Esophagus muscularis mucosa (tissue), 4 donors: ENCODE measurements at regions not wholly inside any gene's neighbourhood (a gene's known extent, or its start where the extent isn't known, plus 50 kb on each side); places are given as distances from the start of the nearest gene placed in this dataset.

ENCODE experiments used
- DNase-seq: peaks from one replicate; pipeline ENCODE4 v3.0.0-alpha.2; 2017; ENCODE audit errors: extremely low spot score
- H3K27ac ChIP-seq, 4 donors: fragments of 200-600 bp; sonication (generic); replicated peaks in 1 of 4; 1 replicate in 3 of 4; 2 replicates in 1 of 4; pipeline ENCODE4 v1.5.1; 2016 to 2019; ENCODE audit warnings: mild to moderate bottlenecking in 1 of 4
- H3K27me3 ChIP-seq, 4 donors: fragments of 200-600 bp; sonication (generic); one replicate each; pipeline versions ENCODE4 v1.5.1 to v1.6.0; 2016 to 2019
- H3K36me3 ChIP-seq, 4 donors: fragments of 200-600 bp; sonication (generic); one replicate each; pipeline ENCODE4 v1.5.1; 2016 to 2019
- H3K4me1 ChIP-seq, 4 donors: fragments of 200-600 bp; sonication (generic); one replicate each; pipeline ENCODE4 v1.5.1; 2016 to 2019
- H3K4me3 ChIP-seq, 4 donors: fragments of 200-600 bp; sonication (generic); 1 replicate in 2 of 4; 2 replicates in 2 of 4; pipeline ENCODE4 v1.5.1; 2016 to 2019; ENCODE audit warnings: mild to moderate bottlenecking in 4 of 4, moderate library complexity in 1 of 4
- H3K9me3 ChIP-seq, 4 donors: fragments of 200-600 bp; sonication (generic); 1 replicate in 3 of 4; 2 replicates in 1 of 4; pipeline ENCODE4 v1.5.1; 2016 to 2019
- CTCF ChIP-seq, 3 experiments: fragments of 200-600 bp in 2 of 3; fragments of 450-650 bp in 1 of 3; sonication (generic) in 2 of 3; IDR thresholded peaks; one replicate each; pipeline ENCODE4 v1.5.1; 2017 to 2019; ENCODE audit warnings: antibody characterized with exemption in 3 of 3, mild to moderate bottlenecking in 2 of 3, moderate library complexity in 1 of 3
- EP300 ChIP-seq: sonication (generic); formaldehyde crosslinking; IDR thresholded peaks from one replicate; pipeline ENCODE4 v1.6.1; 2017; ENCODE audit warnings: antibody characterized with exemption
- POLR2A ChIP-seq: fragments of 450-650 bp; IDR thresholded peaks from one replicate; pipeline ENCODE4 v1.6.1; 2017; ENCODE audit warnings: antibody characterized with exemption, moderate library complexity, mild to moderate bottlenecking, low read depth
- POLR2AphosphoS5 ChIP-seq, 2 donors: sonication (generic); formaldehyde crosslinking; IDR thresholded peaks; one replicate each; pipeline ENCODE4 v1.6.1; 2017; ENCODE audit warnings: antibody characterized with exemption in 2 of 2
- WGBS: methylation state at CpG from one replicate; pipeline ENCODE4 v1.1.5; 2018; 5-methylcytosine and 5-hydroxymethylcytosine counted together
- intact Hi-C: fragments of 100-400 bp; cut with DNase I; formaldehyde crosslinking; loops from one replicate; pipeline ENCODE4 v1.15.1; 2023

- H3K36me3 ChIP-seq = no peaks in the 10 kb centered on the region
- H3K9me3 ChIP-seq = no peaks in the 10 kb centered on the region
- no peak overlapping the region for H3K4me3 ChIP-seq
- TF ChIP-seq POLR2AphosphoS5 (IDR thresholded peaks at IDR 0.05) (no peak), POLR2A (no peak), CTCF (IDR thresholded peaks at IDR 0.05) (no peak), EP300 (no peak)
- 80% methylated on average over 7 of the region's 7 CpGs for WGBS
- intact Hi-C loops = loop anchor here (5.0 kb wide), 1 partner anchor 63 kb away; no protein-coding TSS in a partner anchor
- no peak for DNase-seq
- H3K4me1 ChIP-seq = peaks cover 11 to 32% (median 29%) of the 10 kb centered on the region in 4 donors
- no peak overlapping the region for H3K27ac ChIP-seq
- H3K27me3 ChIP-seq = no peaks in the 10 kb centered on the region
These were observed 58.3 kb upstream of the IFFO2 start for GRCh38 chr1:19014765-19015164.

- WGBS = 95% methylated on average over 14 of the region's 16 CpGs
- DNase-seq = no peak
- intact Hi-C loops = loop anchor here (5.0 kb wide), 1 partner anchor 63 kb away; no protein-coding TSS in a partner anchor
- Histone ChIP-seq H3K9me3 (no peaks in the 10 kb centered on the region), H3K27ac (no peak overlapping the region), H3K27me3 (no peaks in the 10 kb centered on the region), H3K4me1 (peaks cover 11 to 33% (median 29%) of the 10 kb centered on the region in 4 donors), H3K4me3 (no peak overlapping the region), H3K36me3 (no peaks in the 10 kb centered on the region)
- TF ChIP-seq POLR2AphosphoS5 (IDR thresholded peaks at IDR 0.05) (no peak), EP300 (no peak), POLR2A (no peak), CTCF (IDR thresholded peaks at IDR 0.05) (no peak)
These were observed 57.5 kb upstream of the IFFO2 start for GRCh38 chr1:19013826-19014548.

GRCh38 chr1:19011845-19012231 lies 55.4 kb upstream of the IFFO2 start:
- peaks cover 11 to 33% (median 29%) of the 10 kb centered on the region in 4 donors for H3K4me1 ChIP-seq
- DNase-seq = no peak
- no peak overlapping the region for H3K4me3 ChIP-seq
- H3K27ac ChIP-seq = peak overlapping the region; percentile 74 to 84 (median 84)
- intact Hi-C loops = loop anchor here (5.0 kb wide), 1 partner anchor 65 kb away; no protein-coding TSS in a partner anchor
- no peaks in the 10 kb centered on the region for H3K36me3 ChIP-seq
- TF ChIP-seq EP300 (no peak), POLR2AphosphoS5 (IDR thresholded peaks at IDR 0.05) (no peak), CTCF (IDR thresholded peaks at IDR 0.05) (no peak), POLR2A (no peak)
- H3K27me3 ChIP-seq = no peaks in the 10 kb centered on the region
- no peaks in the 10 kb centered on the region for H3K9me3 ChIP-seq
- WGBS = 85% methylated on average over 5 of the region's 6 CpGs

GRCh38 chr1:19010995-19011844 lies 54.7 kb upstream of the IFFO2 start:
- peak overlapping the region; percentile 74 to 84 (median 84) for H3K27ac ChIP-seq
- TF ChIP-seq POLR2A = no peak
- TF ChIP-seq POLR2AphosphoS5 (IDR thresholded peaks at IDR 0.05) = peak; percentile 73 to 80
- no peak for TF ChIP-seq CTCF (IDR thresholded peaks at IDR 0.05)
- TF ChIP-seq EP300 = peak; percentile 26
- peaks cover 11 to 33% (median 29%) of the 10 kb centered on the region in 4 donors for H3K4me1 ChIP-seq
- intact Hi-C loops = loop anchor here (5.0 kb wide), 1 partner anchor 66 kb away; no protein-coding TSS in a partner anchor
- no peaks in the 10 kb centered on the region for H3K27me3 ChIP-seq
- H3K4me3 ChIP-seq = peak overlapping the region in 3 of 4 donors; percentile 18 to 24 (median 22)
- no peaks in the 10 kb centered on the region for H3K9me3 ChIP-seq
- H3K36me3 ChIP-seq = no peaks in the 10 kb centered on the region
- 46% methylated on average over 21 of the region's 22 CpGs for WGBS
- peak; percentile 94 for DNase-seq
